NCI-H774 (cell line): ENCODE measurements at regions not wholly inside any gene's neighbourhood (a gene's known extent, or its start where the extent isn't known, plus 50 kb on each side); places are given as distances from the start of the nearest gene placed in this dataset.
"Not testable (repeated sequence)": the region's sequence is repeated elsewhere in the genome, so short reads cannot be mapped to it uniquely, and the experiment has no call there.

ENCODE experiments used
- DNase-seq: peaks from one replicate; lab custom pipeline; 2025; lab: John Stamatoyannopoulos, UW

DNA sequence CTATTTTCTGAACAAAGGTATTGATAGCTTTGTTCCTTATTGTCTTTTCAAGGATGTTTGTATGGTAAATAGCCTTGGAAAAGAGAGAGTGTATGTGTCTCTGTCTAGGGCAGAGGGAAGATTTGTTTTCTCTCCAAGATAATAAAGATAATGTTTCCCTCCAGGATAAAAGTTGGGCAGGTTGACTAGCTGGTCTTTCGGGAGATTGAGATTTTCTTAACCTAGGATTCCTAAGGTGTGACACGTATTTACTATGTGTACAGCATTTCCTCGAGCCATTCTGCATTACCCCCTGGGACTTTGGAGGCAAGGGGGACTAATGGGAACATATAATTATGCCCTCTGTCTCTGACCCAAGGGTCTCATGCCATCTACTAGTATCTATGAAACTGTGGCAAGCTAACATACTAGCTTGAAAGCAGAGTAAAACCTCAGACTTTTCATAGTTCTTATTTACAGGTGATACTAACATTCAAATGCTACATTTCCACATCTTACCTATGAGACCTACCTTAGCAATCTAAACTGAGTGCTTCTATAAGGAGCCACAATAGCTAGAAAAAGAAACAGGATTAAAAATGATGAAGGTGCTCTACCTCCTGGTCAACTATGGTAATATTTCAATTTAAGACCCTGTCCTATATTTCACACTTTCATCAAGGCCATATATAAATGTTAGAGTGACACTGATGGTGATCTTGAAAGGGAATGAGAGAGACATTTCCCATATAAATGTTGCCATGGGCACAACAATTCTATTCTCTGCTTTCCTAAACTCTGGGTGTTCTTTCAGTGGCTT is 252.9 kb upstream of the CBLB start:
- DNase-seq = no peak

DNA sequence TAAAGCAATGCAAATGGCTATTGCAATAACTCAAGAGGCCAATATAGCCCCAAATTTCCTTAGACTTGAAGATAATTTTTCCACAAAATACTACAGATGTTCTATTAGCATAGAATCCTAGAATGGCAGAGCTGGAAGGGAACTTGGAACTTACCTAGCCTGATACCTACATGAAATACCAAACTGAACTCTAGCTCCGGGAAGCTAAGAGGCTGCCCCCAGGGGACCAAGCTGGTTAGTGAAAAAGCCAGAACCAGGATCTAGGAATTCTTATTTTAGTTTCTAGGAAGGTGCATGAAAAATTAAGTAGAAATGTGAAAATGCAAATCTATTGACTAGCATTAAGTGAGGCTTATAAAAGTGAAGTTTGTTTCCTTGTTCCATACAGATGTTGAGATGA is 256.0 kb upstream of the CBLB start:
- DNase-seq = no peak

- no peak for DNase-seq
Observed at GRCh38 chr3:106125321-106125720, 256.5 kb upstream of the CBLB start.

- DNase-seq = no peak
Observed at GRCh38 chr3:106126067-106126845, 257.4 kb upstream of the CBLB start.

- DNase-seq = no peak
Observed at GRCh38 chr3:106126846-106127235, 258.0 kb upstream of the CBLB start.

GRCh38 chr3:106129939-106130338 is 261.1 kb upstream of the CBLB start:
- no peak for DNase-seq

DNA sequence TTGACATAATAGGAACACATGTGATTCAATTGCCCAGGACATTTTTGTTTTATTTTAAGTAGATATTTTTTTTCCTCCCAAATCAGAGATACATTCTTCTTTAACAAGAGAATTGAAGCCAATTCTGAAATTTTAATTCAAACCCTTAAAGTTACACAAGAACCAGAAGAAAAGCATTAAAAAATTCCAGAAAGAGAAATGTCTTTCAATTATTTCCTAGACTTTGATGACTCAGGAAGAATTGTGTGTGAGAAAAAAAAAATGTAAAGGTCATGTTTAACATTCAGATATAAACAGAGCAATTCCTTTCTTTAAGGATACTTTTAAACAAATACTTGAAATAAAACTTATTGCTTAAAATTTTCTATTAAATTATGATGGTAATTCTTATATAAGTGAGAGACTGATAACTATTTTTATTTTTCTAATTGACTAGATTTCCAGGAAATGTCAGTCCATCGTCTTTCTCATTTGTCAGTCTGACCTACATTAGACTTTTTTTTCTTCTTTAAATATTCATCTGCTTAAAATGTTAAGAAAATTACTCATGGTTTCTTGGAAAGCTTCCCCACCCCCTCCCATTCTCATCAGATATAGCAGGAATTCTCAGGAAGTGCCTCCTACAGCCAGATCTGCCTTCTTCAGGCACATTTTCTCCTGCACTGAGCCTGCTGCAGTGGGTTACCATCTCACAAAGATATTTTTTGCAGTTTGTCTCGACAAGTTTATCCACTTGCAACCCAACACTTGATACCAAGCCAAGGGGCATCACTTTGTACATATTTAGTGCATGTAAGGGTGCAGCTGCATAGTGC is 261.8 kb upstream of the CBLB start:
- DNase-seq = no peak

- DNase-seq = no peak
Observed at GRCh38 chr3:106135451-106136160, 266.8 kb upstream of the CBLB start.

- no peak for DNase-seq
Observed at GRCh38 chr3:106139826-106140225, 271.0 kb upstream of the CBLB start.

DNA sequence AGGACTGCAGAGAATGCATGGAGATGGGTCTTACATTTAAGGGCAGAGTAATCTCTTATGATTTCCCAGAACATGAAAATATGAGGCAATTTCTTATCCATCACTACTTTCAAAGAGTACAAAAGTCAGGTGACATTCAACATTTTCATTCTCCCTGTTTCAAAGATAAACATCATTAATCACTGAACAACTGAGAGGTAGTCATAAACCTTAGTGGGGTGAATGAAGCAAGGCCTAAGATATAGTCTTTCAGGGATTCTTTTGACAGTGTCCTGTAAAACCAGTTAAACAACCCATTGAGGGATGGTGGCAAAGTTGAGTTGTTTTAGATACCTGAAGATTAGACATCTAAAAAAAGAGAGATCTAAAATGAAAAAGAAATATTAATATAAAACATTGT is 271.6 kb upstream of the CBLB start:
- no peak for DNase-seq

- no peak for DNase-seq
Observed at GRCh38 chr3:106144030-106144429, 275.2 kb upstream of the CBLB start.

GRCh38 chr3:106148440-106149082 is 279.7 kb upstream of the CBLB start:
- not testable (repeated sequence) for DNase-seq

DNA sequence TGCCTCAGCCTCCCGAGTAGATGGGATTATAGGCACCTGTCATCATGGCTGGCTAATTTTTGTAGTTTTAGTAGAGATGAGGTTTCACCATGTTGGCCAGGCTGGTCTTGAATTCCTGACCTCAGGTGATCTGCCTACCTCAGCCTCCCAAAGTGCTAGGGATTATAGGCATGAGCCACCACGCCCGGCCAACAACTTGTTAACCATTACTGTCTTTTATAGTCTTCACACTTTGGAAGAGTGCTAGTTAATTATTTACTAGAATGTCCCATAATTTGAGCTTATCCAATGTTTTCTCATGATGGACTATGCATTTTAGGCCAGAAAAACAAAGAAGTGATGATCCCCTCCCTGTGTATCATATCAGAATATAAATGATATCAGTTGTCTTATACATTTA is 288.6 kb upstream of the CBLB start:
- DNase-seq = no peak

- DNase-seq = no peak
Observed at GRCh38 chr3:106160396-106160795, 291.6 kb upstream of the CBLB start.

DNA sequence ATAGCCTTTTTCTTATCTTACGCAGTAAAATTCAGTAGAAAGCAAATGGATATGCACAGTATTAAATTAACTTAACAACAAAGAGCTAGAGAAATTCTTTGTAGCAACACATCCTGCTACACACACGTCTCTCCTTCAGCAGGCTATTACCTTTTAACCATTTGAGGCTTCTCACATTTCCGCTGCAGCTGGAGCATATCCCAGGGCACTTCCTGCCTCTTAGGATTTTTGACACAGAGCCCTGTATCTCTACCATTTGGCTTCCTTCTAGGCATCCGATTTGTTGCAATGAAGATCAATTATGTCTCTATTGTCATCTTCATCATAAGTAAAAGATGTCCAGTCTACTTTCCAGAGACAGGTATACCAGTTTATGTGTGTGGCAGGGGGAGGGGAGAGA is 292.4 kb upstream of the CBLB start:
- no peak for DNase-seq

- no peak for DNase-seq
Observed at GRCh38 chr3:106167728-106168127, 298.9 kb upstream of the CBLB start.

GRCh38 chr3:106168962-106169750 is 300.3 kb upstream of the CBLB start:
- no peak for DNase-seq

DNA sequence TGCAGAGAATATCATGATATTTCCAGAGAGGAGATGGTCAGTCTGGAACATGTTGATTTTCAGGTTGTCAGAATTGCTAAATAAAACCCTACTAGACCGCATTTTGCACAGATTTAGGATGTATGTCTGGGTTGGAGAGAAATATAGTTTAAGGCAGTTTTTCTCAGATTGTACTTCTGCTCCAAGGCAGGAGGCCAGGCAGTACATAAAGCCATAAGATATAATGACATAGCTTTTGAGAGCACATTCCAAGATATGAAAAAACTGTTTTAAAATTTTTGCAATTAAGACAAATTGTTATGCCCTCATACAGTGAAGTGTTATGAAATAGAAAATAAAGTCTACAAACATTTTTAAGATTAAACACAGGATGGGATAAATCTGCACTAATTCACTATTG is 301.8 kb upstream of the CBLB start:
- no peak for DNase-seq

GRCh38 chr3:106172101-106172500 is 303.3 kb upstream of the CBLB start:
- DNase-seq = no peak

DNA sequence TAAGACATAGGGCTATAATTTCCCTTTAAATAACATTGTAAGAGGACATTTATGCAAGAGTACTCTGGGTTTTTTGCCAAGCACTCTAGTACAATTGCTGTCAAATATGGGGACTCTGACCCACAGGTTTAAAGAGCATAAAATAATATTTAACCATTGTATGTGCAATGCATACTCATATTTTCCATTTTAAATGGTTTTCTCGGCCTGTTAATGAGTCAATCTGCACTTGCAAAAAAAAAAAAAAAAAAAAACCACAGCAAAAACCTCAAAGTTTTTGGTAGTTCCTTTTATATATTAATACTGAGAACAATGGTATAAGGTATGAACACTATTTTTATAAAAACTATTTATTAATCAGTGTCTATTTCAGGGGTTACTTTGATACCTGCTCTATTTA is 304.0 kb upstream of the CBLB start:
- no peak for DNase-seq

DNA sequence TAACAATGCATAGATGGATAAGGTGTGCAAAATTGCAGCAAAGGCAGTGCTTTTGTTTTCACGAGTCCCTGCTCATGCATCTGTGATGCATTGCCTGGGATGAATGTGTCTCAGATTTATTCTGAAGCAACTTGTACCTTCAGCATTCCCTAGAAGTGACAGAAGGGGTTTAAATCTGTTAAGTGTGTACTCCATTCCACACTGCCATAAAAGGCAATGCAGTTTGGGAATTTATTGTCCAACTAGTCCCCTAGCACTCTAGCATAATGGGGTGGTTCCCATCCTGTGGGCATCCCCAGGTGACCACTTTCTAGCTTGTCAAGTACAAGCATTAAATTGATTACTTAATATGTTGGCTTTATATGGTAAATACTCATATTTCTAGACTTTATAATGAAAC is 306.5 kb upstream of the CBLB start:
- DNase-seq = no peak
